IPS-NIHi7 (cell line): ENCODE measurements at regions not wholly inside any gene's neighbourhood (a gene's known extent, or its start where the extent isn't known, plus 50 kb on each side); places are given as distances from the start of the nearest gene placed in this dataset.
"Not testable (repeated sequence)": the region's sequence is repeated elsewhere in the genome, so short reads cannot be mapped to it uniquely, and the experiment has no call there.

Experiments used
- DNase-seq: peaks from one replicate; pipeline ENCODE4 v3.0.0; 2012; ENCODE audit warnings: mixed read lengths; ENCODE audit errors: extremely low spot score

GRCh38 chr1:232859216-232859615 is 54.0 kb downstream of the MAP10 start:
- no peak for DNase-seq

- DNase-seq = no peak
Observed at GRCh38 chr1:232861107-232861506, 55.9 kb downstream of the MAP10 start.

- no peak for DNase-seq
Observed at GRCh38 chr1:232863544-232864275, 58.5 kb downstream of the MAP10 start.

GRCh38 chr1:232865102-232865931 is 60.1 kb downstream of the MAP10 start:
- DNase-seq = no peak

- DNase-seq = no peak
Observed at GRCh38 chr1:232868793-232869491, 63.7 kb downstream of the MAP10 start.

GRCh38 chr1:232871291-232871969 is 66.2 kb downstream of the MAP10 start:
- DNase-seq = not testable (repeated sequence)

- no peak for DNase-seq
Observed at GRCh38 chr1:232872284-232872683, 67.1 kb downstream of the MAP10 start.

- no peak for DNase-seq
Observed at GRCh38 chr1:232872738-232873137, 67.5 kb downstream of the MAP10 start.

GRCh38 chr1:232873412-232873811 is 68.2 kb downstream of the MAP10 start:
- DNase-seq = no peak

GRCh38 chr1:232873931-232874330 is 68.7 kb downstream of the MAP10 start:
- DNase-seq = no peak

- DNase-seq = no peak
Observed at GRCh38 chr1:232875536-232875935, 70.3 kb downstream of the MAP10 start.

GRCh38 chr1:232876506-232877364 is 71.5 kb downstream of the MAP10 start:
- no peak for DNase-seq

GRCh38 chr1:232877365-232878028 is 72.3 kb downstream of the MAP10 start:
- no peak for DNase-seq

- no peak for DNase-seq
Observed at GRCh38 chr1:232878086-232878485, 72.3 kb upstream of the NTPCR start.

GRCh38 chr1:232880354-232880753 is 70.1 kb upstream of the NTPCR start:
- peak; percentile 84 for DNase-seq

GRCh38 chr1:232883992-232884661 is 66.3 kb upstream of the NTPCR start:
- DNase-seq = no peak

- no peak for DNase-seq
Observed at GRCh38 chr1:232886271-232886670, 64.1 kb upstream of the NTPCR start.

- no peak for DNase-seq
Observed at GRCh38 chr1:232890340-232890943, 60.0 kb upstream of the NTPCR start.

GRCh38 chr1:232891071-232891470 is 59.3 kb upstream of the NTPCR start:
- DNase-seq = no peak
